GM19395 (cell line): ENCODE measurements at regions not wholly inside any gene's neighbourhood (a gene's known extent, or its start where the extent isn't known, plus 50 kb on each side); places are given as distances from the start of the nearest gene placed in this dataset.

Experiments used
- ATAC-seq: cut with Tn5 transposase; IDR thresholded peaks from one replicate; pipeline ENCODE4 v1.9.1; 2021; ENCODE audit warnings: mild to moderate bottlenecking, moderate library complexity; ENCODE audit not compliant: unreplicated experiment

- no peak for ATAC-seq
Measured at GRCh38 chr4:134278675-134279074, 77.1 kb upstream of the PABPC4L start.

- no peak for ATAC-seq
Measured at GRCh38 chr4:134276476-134276875, 74.9 kb upstream of the PABPC4L start.

GRCh38 chr4:134260126-134260525, 58.5 kb upstream of the PABPC4L start:
- no peak for ATAC-seq
